ENCODE measurements at regions not wholly inside any gene's neighbourhood (a gene's known extent, or its start where the extent isn't known, plus 50 kb on each side); places are given as distances from the start of the nearest gene placed in this dataset.
"Not testable (repeated sequence)": the region's sequence is repeated elsewhere in the genome, so short reads cannot be mapped to it uniquely, and the experiment has no call there.

GRCh38 chr3:163347944-163348343 is 1730.4 kb downstream of the SI start:
- Histone ChIP-seq H3K9me3 (no peaks in the 10 kb centered on the region), H3K27me3 (no peaks in the 10 kb centered on the region), H3K36me3 (no peaks in the 10 kb centered on the region), H3K4me3 (no peak overlapping the region)
- DNase-seq = peak; percentile 51

- Histone ChIP-seq H3K9me3 (no peaks in the 10 kb centered on the region), H3K4me3 (no peak overlapping the region), H3K27me3 (no peaks in the 10 kb centered on the region), H3K36me3 (no peaks in the 10 kb centered on the region)
- no peak for DNase-seq
Observed at GRCh38 chr3:163335429-163335828, 1742.9 kb downstream of the SI start.

- Histone ChIP-seq H3K36me3 (no peaks in the 10 kb centered on the region), H3K27me3 (no peaks in the 10 kb centered on the region), H3K9me3 (0 out of 2 replicates have a peak, but pooled peaks cover 4% of the 10 kb centered on the region), H3K4me3 (no peak overlapping the region)
- DNase-seq = no peak
Observed at GRCh38 chr3:163328680-163329079, 1749.6 kb downstream of the SI start.

- Histone ChIP-seq H3K36me3 (no peaks in the 10 kb centered on the region), H3K4me3 (no peak overlapping the region), H3K9me3 (0 out of 2 replicates have a peak, but pooled peaks cover 4% of the 10 kb centered on the region), H3K27me3 (no peaks in the 10 kb centered on the region)
- DNase-seq = no peak
Observed at GRCh38 chr3:163327086-163327485, 1751.2 kb downstream of the SI start.

GRCh38 chr3:163315786-163316185 is 1762.5 kb downstream of the SI start:
- DNase-seq = peak; percentile 15
- H3K9me3 ChIP-seq = no peaks in the 10 kb centered on the region
- H3K4me3 ChIP-seq = no peak overlapping the region
- H3K36me3 ChIP-seq = no peaks in the 10 kb centered on the region
- H3K27me3 ChIP-seq = no peaks in the 10 kb centered on the region

GRCh38 chr3:163306405-163306804 is 1771.9 kb downstream of the SI start:
- Histone ChIP-seq H3K9me3 (peaks cover 18% of the 10 kb centered on the region), H3K36me3 (no peaks in the 10 kb centered on the region), H3K27me3 (no peaks in the 10 kb centered on the region), H3K4me3 (no peak overlapping the region)
- no peak for DNase-seq

- no peak overlapping the region for H3K4me3 ChIP-seq
- H3K27me3 ChIP-seq = no peaks in the 10 kb centered on the region
- no peaks in the 10 kb centered on the region for H3K9me3 ChIP-seq
- no peak for DNase-seq
- no peaks in the 10 kb centered on the region for H3K36me3 ChIP-seq
Observed at GRCh38 chr3:163273694-163274093, 1777.1 kb downstream of the OTOL1 start.

GRCh38 chr3:163266731-163267130 is 1770.1 kb downstream of the OTOL1 start:
- no peaks in the 10 kb centered on the region; the same call in 1 of the 2 replicates for H3K9me3 ChIP-seq
- H3K27me3 ChIP-seq = no peaks in the 10 kb centered on the region
- no peak for DNase-seq
- H3K4me3 ChIP-seq = no peak overlapping the region
- H3K36me3 ChIP-seq = no peaks in the 10 kb centered on the region

- H3K9me3 ChIP-seq = no peaks in the 10 kb centered on the region; the same call in 1 of the 2 replicates
- H3K27me3 ChIP-seq = no peaks in the 10 kb centered on the region
- no peak overlapping the region for H3K4me3 ChIP-seq
- H3K36me3 ChIP-seq = no peaks in the 10 kb centered on the region
- DNase-seq = no peak
Observed at GRCh38 chr3:163261618-163262017, 1765.0 kb downstream of the OTOL1 start.

GRCh38 chr3:163261056-163261455 is 1764.4 kb downstream of the OTOL1 start:
- H3K27me3 ChIP-seq = no peaks in the 10 kb centered on the region
- no peak for DNase-seq
- no peaks in the 10 kb centered on the region; the same call in 1 of the 2 replicates for H3K9me3 ChIP-seq
- H3K36me3 ChIP-seq = no peaks in the 10 kb centered on the region
- no peak overlapping the region for H3K4me3 ChIP-seq

- H3K36me3 ChIP-seq = no peaks in the 10 kb centered on the region
- no peaks in the 10 kb centered on the region for H3K9me3 ChIP-seq
- H3K27me3 ChIP-seq = no peaks in the 10 kb centered on the region
- no peak for DNase-seq
- H3K4me3 ChIP-seq = no peak overlapping the region
Observed at GRCh38 chr3:163218336-163218735, 1721.7 kb downstream of the OTOL1 start.

GRCh38 chr3:163213838-163214237 is 1717.2 kb downstream of the OTOL1 start:
- H3K36me3 ChIP-seq = no peaks in the 10 kb centered on the region
- no peak overlapping the region for H3K4me3 ChIP-seq
- DNase-seq = no peak
- no peaks in the 10 kb centered on the region for H3K27me3 ChIP-seq
- H3K9me3 ChIP-seq = no peaks in the 10 kb centered on the region; the same call in 1 of the 2 replicates

- H3K9me3 ChIP-seq = no peaks in the 10 kb centered on the region
- H3K36me3 ChIP-seq = no peaks in the 10 kb centered on the region
- no peak for DNase-seq
- no peaks in the 10 kb centered on the region for H3K27me3 ChIP-seq
- H3K4me3 ChIP-seq = no peak overlapping the region
Observed at GRCh38 chr3:163196815-163197374, 1700.3 kb downstream of the OTOL1 start.

- Histone ChIP-seq H3K36me3 (no peaks in the 10 kb centered on the region), H3K4me3 (no peak overlapping the region), H3K9me3 (no peaks in the 10 kb centered on the region), H3K27me3 (no peaks in the 10 kb centered on the region)
- DNase-seq = no peak
Observed at GRCh38 chr3:163196245-163196644, 1699.6 kb downstream of the OTOL1 start.

- Histone ChIP-seq H3K36me3 (no peaks in the 10 kb centered on the region), H3K4me3 (no peak overlapping the region)
Observed at GRCh38 chr3:163185721-163186350, 1689.2 kb downstream of the OTOL1 start.

GRCh38 chr3:163175970-163176369 is 1679.4 kb downstream of the OTOL1 start:
- H3K27me3 ChIP-seq = peaks cover 4% of the 10 kb centered on the region; the same call in 1 of the 2 replicates
- no peaks in the 10 kb centered on the region; the same call in 1 of the 2 replicates for H3K9me3 ChIP-seq
- no peak for DNase-seq

More at GRCh38 chr3:163185721-163186350, 1689.2 kb downstream of the OTOL1 start:
- Histone ChIP-seq H3K9me3 (no peaks in the 10 kb centered on the region), H3K27me3 (no peaks in the 10 kb centered on the region)
- no peak for DNase-seq

GRCh38 chr3:163172513-163172912 is 1675.9 kb downstream of the OTOL1 start:
- H3K4me3 ChIP-seq, H3K9me3 ChIP-seq, H3K36me3 ChIP-seq, DNase-seq, H3K27me3 ChIP-seq: not testable (repeated sequence)

More at GRCh38 chr3:163175970-163176369, 1679.4 kb downstream of the OTOL1 start:
- no peak overlapping the region for H3K4me3 ChIP-seq
- H3K36me3 ChIP-seq = no peaks in the 10 kb centered on the region

GRCh38 chr3:163166197-163166596 is 1669.6 kb downstream of the OTOL1 start:
- DNase-seq = no peak
- Histone ChIP-seq H3K9me3 (no peaks in the 10 kb centered on the region), H3K27me3 (no peaks in the 10 kb centered on the region), H3K36me3 (no peaks in the 10 kb centered on the region), H3K4me3 (no peak overlapping the region)

Data from MG63 (cell line).